ENCODE measurements at regions not wholly inside any gene's neighbourhood (a gene's known extent, or its start where the extent isn't known, plus 50 kb on each side); places are given as distances from the start of the nearest gene placed in this dataset.

DNA sequence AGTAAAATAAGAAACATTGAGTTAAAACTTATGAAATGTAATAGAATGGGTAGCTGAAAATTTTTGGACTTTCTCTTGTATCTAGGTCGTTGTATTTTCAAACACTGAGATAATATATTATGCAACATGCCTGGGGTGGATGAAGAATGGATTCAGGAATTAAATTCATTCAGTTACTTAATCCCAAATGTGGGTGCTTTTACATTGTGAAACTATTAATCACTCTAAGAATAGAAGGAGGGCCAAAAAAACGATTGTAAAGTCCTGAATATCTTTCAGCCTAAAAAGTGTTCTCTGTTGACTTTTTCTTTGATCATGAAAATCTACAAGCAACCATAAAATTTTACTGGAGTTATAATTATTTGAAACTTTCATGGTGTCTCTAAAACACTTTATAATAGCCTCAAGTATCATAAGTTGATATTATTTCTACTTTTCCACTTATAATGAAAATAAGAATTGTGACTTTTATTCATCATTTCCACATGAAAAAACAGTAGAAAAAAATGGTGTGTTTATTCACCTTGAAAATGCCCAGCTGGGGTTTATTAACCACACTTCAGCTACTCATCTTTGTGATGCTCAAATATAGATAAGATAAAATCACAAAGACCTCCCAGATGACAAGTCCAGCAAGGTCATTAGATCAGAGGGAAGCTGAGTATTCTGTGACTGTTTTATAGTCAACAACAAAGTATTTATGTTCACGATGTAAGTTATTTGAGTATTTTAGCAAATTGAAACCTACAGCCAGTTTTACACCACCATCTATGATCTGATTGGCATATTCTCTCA lies 619.9 kb upstream of the SOX9 start:
- TF ChIP-seq, protein P1, sequence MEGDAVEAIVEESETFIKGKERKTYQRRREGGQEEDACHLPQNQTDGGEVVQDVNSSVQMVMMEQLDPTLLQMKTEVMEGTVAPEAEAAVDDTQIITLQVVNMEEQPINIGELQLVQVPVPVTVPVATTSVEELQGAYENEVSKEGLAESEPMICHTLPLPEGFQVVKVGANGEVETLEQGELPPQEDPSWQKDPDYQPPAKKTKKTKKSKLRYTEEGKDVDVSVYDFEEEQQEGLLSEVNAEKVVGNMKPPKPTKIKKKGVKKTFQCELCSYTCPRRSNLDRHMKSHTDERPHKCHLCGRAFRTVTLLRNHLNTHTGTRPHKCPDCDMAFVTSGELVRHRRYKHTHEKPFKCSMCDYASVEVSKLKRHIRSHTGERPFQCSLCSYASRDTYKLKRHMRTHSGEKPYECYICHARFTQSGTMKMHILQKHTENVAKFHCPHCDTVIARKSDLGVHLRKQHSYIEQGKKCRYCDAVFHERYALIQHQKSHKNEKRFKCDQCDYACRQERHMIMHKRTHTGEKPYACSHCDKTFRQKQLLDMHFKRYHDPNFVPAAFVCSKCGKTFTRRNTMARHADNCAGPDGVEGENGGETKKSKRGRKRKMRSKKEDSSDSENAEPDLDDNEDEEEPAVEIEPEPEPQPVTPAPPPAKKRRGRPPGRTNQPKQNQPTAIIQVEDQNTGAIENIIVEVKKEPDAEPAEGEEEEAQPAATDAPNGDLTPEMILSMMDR (IDR thresholded peaks at IDR 0.05) = no peak
- no peak for TF ChIP-seq POLR2A (IDR thresholded peaks at IDR 0.05)

Measured in Peyer's patch (tissue), 4 donors.